Retinal pigment epithelial cell (primary cell): ENCODE measurements at regions not wholly inside any gene's neighbourhood (a gene's known extent, or its start where the extent isn't known, plus 50 kb on each side); places are given as distances from the start of the nearest gene placed in this dataset.

Experiments used
- DNase-seq: peaks from one replicate; pipeline ENCODE4 v3.0.0-alpha.2; 2010; ENCODE audit warnings: low read depth
- H3K4me3 ChIP-seq: 2 replicates; pipeline ENCODE4 v1.5.1; 2011; ENCODE audit warnings: mild to moderate bottlenecking, low read length, control low read depth, moderate library complexity
- CTCF ChIP-seq: conservative IDR thresholded peaks from 2 replicates; pipeline ENCODE4 v1.5.1; 2011; ENCODE audit warnings: low read depth, low read length, control low read depth, inconsistent platforms

DNA sequence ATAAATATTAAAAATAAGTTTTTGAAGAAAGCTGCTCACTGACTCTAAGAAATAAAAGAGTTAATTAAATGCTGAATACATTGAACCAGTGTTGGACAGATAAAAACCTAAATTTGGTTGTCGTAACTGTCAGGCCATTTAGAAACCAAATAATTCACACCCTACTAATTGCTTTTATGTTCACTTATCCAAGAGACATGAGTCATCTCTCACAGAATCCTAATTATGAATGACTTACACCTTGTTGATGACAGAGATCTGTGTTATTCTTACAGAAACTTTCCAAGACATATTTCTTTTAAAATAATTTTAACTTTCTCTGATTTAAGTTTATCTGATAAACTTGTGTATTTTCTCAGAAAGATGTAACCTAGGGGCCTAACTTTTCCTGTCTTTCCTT is 250.7 kb downstream of the IKZF2 start:
- DNase-seq: no peak
- H3K4me3 ChIP-seq: no peak overlapping the region
- TF ChIP-seq CTCF: no peak

DNA sequence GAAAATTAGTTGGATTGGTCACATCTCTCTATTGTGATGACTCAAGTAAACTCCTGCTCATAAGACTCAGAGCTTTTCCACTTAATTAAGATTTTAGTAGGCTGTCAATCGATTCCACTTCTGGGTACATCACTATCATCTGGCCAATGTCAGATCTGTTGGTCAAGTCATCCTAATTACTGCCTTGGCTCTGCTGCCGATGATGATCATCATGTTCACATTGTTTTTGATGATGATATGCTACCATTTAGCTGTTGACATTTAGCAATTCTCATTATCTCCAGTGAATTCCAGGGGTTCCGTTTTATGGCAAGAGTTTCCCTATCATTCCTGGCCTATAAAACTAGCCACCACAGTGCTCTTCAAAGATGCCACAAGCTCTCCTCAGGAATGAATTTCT is 253.4 kb downstream of the IKZF2 start:
- no peak overlapping the region for H3K4me3 ChIP-seq
- TF ChIP-seq CTCF: no peak
- DNase-seq: no peak

DNA sequence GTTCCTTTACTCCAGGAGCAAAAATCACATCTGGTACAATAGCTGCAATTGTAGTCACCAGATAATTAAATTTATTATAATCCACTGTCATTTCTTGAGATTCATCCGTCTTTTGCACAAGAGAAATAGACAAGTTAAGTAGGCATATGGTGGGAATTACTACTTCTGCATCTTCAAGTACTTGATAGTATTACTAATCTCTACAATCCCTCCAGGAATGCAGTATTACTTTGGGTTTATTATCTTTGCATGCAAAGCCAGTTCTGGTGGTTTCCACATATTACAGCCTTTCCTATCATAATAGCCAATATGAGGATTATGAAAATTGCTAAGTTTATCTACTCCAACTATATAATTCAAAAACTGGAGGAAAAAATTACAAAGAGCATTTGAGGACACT is 254.1 kb downstream of the IKZF2 start:
- no peak overlapping the region for H3K4me3 ChIP-seq
- no peak for DNase-seq
- no peak for TF ChIP-seq CTCF

DNA sequence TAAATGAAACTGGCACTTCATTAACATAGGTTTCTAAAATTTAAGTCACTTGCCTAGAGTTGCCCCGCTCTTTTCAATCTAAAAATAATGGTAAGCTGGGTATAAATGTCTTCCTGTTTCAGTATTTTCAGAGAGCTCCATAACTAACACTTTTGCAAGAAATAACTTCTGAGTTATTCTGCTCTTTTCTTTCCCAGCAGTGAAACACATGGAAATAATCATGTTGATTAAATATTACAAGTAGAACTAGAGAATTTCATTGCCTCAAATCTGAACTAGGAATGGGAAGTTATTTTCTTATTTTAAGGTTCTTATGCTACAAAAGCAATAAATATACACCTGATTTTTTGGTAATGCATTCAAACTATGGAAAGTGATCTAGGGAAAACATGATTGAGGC is 257.4 kb downstream of the IKZF2 start:
- no peak for TF ChIP-seq CTCF
- no peak overlapping the region for H3K4me3 ChIP-seq
- DNase-seq: no peak

DNA sequence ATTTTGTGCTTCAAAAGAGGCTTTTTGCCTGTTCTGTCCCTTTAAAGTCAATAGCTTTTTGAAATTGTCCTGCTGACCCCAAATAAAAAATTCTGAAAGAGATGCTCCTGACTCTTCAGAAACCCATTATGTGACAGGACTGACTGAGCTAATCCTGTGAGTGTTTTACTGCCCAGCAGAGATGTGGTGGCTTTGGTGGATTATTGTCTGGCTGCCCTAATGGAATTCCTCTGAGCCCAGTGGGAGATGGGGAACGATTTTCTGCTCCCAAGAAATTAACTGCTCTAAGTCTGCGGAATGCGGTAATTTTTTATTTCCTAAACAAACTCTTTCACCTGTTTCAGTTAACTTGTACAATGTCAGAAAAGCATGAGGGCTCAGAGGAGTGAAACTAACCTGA is 258.2 kb downstream of the IKZF2 start:
- no peak overlapping the region for H3K4me3 ChIP-seq
- no peak for DNase-seq
- no peak for TF ChIP-seq CTCF

DNA sequence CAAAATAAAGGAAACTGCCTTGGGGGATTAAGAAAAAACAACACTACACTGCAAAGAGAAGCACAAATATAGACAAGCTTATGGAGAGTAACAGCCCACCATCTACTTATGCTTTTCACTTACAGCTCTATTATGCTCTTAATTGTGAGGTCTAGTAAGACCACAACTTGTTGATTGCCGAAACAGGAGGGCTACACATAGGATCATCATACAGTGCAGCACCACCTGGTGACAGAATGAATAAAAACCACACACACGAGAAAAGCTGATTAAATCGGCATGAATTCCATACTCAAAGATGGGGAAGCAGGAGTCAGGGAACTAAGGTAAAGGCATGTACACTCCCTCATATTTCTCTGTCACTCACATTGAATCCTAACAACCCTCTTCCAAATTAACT is 259.2 kb downstream of the IKZF2 start:
- H3K4me3 ChIP-seq: no peak overlapping the region
- peak; percentile 65 for TF ChIP-seq CTCF
- DNase-seq: no peak

DNA sequence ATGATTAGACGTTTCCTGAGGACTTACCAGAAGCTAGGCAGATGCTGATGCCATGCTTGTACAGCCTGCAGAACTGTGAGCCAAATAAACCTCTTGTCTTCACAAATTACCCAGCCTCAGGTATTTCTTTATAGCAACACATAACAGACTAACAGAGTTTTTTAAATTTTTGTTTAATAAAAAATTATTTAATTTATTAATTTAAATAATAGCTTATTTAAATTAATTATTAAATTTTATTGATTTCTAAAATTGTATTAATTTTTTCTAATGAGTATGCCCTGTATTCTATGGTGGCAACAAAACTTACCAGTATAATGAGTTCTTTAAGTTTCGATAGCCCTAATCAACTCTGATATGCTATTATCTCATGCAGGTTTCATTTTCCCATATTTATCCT is 259.8 kb downstream of the IKZF2 start:
- TF ChIP-seq CTCF: no peak
- no peak for DNase-seq
- no peak overlapping the region for H3K4me3 ChIP-seq
